ENCODE measurements at regions not wholly inside any gene's neighbourhood (a gene's known extent, or its start where the extent isn't known, plus 50 kb on each side); places are given as distances from the start of the nearest gene placed in this dataset.

DNA sequence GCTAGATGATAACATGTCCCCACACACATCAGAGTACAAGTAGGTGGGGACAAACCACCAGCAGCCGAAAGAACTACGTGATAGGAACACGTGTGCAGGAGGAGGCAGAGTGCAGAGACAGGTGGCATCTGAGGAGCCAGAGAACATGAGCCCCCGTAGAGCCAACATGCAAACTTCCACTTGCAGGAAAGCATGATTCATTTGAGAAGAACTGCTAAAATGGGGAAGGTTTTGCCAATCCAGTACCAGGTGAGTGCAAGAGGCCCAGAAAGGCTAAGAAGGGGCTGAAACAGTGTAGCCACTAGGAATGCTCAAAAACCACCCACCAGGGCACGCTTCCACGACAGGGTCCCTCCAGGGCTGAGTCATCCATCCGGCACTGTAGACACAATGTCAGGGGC, 149.8 kb upstream of the TENM3 start:
- no peak for TF ChIP-seq CTCF (conservative IDR thresholded peaks at IDR 0.05)
- no peak for TF ChIP-seq ZFX (IDR thresholded peaks at IDR 0.05)

Measured in C4-2B (cell line).